ENCODE measurements at regions not wholly inside any gene's neighbourhood (a gene's known extent, or its start where the extent isn't known, plus 50 kb on each side); places are given as distances from the start of the nearest gene placed in this dataset.

DNA sequence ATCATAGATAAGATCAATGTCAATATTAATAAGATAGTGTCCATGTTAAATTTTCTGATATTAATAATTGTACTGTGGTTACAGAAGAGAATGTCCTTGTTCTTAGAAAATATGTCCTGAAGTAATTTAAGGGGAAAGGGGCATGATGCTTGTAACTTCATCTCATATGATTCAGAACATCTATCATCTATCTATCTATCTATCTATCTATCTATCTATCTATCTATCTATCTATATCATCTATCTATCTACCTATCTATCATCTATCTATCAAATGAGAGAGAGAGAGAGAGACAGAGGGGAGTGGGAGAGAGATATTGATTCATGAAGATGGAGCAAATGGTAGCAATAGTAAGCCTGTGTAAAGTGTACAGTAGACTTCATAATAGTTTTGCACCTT, 124.8 kb upstream of the FAT1 start:
- no peak for TF ChIP-seq POLR2A (IDR thresholded peaks at IDR 0.05)
- no peak for TF ChIP-seq CTCF (IDR thresholded peaks at IDR 0.05)

Measured in gastroesophageal sphincter (tissue), 3 donors.